AG04450 (cell line): ENCODE measurements at regions not wholly inside any gene's neighbourhood (a gene's known extent, or its start where the extent isn't known, plus 50 kb on each side); places are given as distances from the start of the nearest gene placed in this dataset.

Source experiments
- CTCF ChIA-PET: fragments of 300-600, 350-600 bp; formaldehyde crosslinking; extraction: SDS; loops from one replicate; lab custom pipeline; 2022; ENCODE audit warnings: antibody characterized with exemption, inconsistent platforms; lab: Charles Lee
- POLR2A ChIA-PET: fragments of 350-600 bp; formaldehyde crosslinking; extraction: SDS; loops from one replicate; lab custom pipeline; 2021; ENCODE audit warnings: antibody characterized with exemption, inconsistent platforms; lab: Yijun Ruan, JAX
- DNase-seq: peaks from one replicate; pipeline ENCODE4 v3.0.0-alpha.2; 2011; ENCODE audit warnings: low read depth, low spot score
- H3K27ac ChIP-seq: one replicate; pipeline ENCODE4 v1.5.1; 2012; ENCODE audit warnings: low read depth, low read length, control low read depth
- H3K27me3 ChIP-seq: one replicate; pipeline ENCODE4 v1.6.0; 2012; ENCODE audit warnings: low read length; ENCODE audit not compliant: control insufficient read depth, insufficient read depth
- H3K4me3 ChIP-seq: 2 replicates; pipeline ENCODE4 v1.5.1; 2011; ENCODE audit warnings: mild to moderate bottlenecking, low read depth, low read length, control low read depth
- H3K9me3 ChIP-seq: 2 replicates; pipeline ENCODE4 v1.5.1; 2012; ENCODE audit warnings: low read length; ENCODE audit not compliant: control insufficient read depth, insufficient read depth
- TF ChIP-seq, protein P1 (sequence below): IDR thresholded peaks from 2 replicates; pipeline ENCODE4 v1.5.1; 2011; ENCODE audit warnings: low read depth, low read length, control low read depth, inconsistent platforms

DNA sequence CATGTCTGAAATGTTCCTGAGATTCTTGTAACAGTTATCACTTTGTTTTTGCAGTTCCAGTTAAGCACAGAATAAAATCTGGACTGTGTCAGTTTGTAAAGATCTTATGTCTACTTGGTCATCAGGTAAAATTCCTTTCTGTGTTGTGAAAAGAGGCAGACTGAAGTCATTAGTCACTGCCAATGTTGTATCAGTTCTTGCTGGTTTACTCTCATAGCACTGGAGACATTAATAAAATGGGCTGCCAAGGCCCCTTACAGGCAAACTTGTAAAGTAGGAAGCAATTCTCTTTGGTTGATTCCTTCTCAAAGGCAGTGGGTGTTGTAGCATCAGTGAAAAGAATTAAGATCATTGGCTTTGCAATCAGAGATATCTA is 61.4 kb upstream of the ST6GALNAC3 start:
- Histone ChIP-seq H3K9me3 (no peaks in the 10 kb centered on the region), H3K4me3 (no peak overlapping the region), H3K27ac (no peak overlapping the region), H3K27me3 (no peaks in the 10 kb centered on the region)
- POLR2A ChIA-PET: no interaction called here
- TF ChIP-seq, protein P1, sequence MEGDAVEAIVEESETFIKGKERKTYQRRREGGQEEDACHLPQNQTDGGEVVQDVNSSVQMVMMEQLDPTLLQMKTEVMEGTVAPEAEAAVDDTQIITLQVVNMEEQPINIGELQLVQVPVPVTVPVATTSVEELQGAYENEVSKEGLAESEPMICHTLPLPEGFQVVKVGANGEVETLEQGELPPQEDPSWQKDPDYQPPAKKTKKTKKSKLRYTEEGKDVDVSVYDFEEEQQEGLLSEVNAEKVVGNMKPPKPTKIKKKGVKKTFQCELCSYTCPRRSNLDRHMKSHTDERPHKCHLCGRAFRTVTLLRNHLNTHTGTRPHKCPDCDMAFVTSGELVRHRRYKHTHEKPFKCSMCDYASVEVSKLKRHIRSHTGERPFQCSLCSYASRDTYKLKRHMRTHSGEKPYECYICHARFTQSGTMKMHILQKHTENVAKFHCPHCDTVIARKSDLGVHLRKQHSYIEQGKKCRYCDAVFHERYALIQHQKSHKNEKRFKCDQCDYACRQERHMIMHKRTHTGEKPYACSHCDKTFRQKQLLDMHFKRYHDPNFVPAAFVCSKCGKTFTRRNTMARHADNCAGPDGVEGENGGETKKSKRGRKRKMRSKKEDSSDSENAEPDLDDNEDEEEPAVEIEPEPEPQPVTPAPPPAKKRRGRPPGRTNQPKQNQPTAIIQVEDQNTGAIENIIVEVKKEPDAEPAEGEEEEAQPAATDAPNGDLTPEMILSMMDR: no peak
- CTCF ChIA-PET: no interaction called here
- DNase-seq: no peak

- H3K4me3 ChIP-seq: no peak overlapping the region
- DNase-seq: no peak
- no peaks in the 10 kb centered on the region for H3K27me3 ChIP-seq
- no peak overlapping the region for H3K27ac ChIP-seq
- ChIA-PET POLR2A (no interaction called here), CTCF (interaction anchor here (0.6 kb wide), 1 partner anchor 21 kb away, joined by 3 read pairs; no protein-coding TSS in a partner anchor)
- TF ChIP-seq, protein P1: no peak
- no peaks in the 10 kb centered on the region for H3K9me3 ChIP-seq
These were observed 59.0 kb upstream of the ST6GALNAC3 start for GRCh38 chr1:76015478-76016103.

DNA sequence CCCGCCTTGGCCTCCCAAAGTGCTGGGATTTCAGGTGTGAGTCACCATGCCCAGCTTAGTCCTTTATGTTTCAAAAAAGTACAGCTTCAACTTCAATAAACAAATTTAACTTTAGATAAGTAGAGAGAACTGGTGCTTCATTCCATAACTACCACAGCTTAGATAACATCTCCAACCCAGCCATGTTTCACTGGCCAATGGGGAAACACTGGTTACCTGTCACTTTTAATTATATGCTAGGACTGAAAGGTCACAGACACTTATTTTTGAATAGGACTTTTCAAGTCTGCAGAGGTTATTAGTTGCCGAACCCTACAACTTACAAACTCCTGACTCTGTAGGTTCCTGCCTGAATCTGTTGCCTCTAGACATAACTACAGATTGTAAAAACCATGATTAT is 56.5 kb upstream of the ST6GALNAC3 start:
- Histone ChIP-seq H3K27me3 (no peaks in the 10 kb centered on the region), H3K4me3 (no peak overlapping the region), H3K9me3 (no peaks in the 10 kb centered on the region), H3K27ac (no peak overlapping the region)
- ChIA-PET POLR2A (no interaction called here), CTCF (no interaction called here)
- TF ChIP-seq, protein P1: no peak
- no peak for DNase-seq

GRCh38 chr1:76021846-76022245 is 52.7 kb upstream of the ST6GALNAC3 start:
- DNase-seq: no peak
- no peaks in the 10 kb centered on the region for H3K9me3 ChIP-seq
- POLR2A ChIA-PET: no interaction called here
- CTCF ChIA-PET: no interaction called here
- H3K27ac ChIP-seq: no peak overlapping the region
- TF ChIP-seq, protein P1: no peak
- H3K27me3 ChIP-seq: no peaks in the 10 kb centered on the region
- no peak overlapping the region for H3K4me3 ChIP-seq

- Histone ChIP-seq H3K27ac (no peak overlapping the region), H3K9me3 (no peaks in the 10 kb centered on the region), H3K27me3 (no peaks in the 10 kb centered on the region), H3K4me3 (no peak overlapping the region)
- CTCF ChIA-PET: no interaction called here
- DNase-seq: no peak
- POLR2A ChIA-PET: no interaction called here
- TF ChIP-seq, protein P1: no peak
These were observed 50.7 kb upstream of the ST6GALNAC3 start for GRCh38 chr1:76023669-76024435.
